Ecto neural progenitor cell (in vitro differentiated cells): ENCODE measurements at regions not wholly inside any gene's neighbourhood (a gene's known extent, or its start where the extent isn't known, plus 50 kb on each side); places are given as distances from the start of the nearest gene placed in this dataset.
"Not testable (repeated sequence)": the region's sequence is repeated elsewhere in the genome, so short reads cannot be mapped to it uniquely, and the experiment has no call there.

Source experiments
- DNase-seq: peaks from one replicate; pipeline ENCODE4 v3.0.0-alpha.2; 2018; ENCODE audit warnings: low spot score

DNA sequence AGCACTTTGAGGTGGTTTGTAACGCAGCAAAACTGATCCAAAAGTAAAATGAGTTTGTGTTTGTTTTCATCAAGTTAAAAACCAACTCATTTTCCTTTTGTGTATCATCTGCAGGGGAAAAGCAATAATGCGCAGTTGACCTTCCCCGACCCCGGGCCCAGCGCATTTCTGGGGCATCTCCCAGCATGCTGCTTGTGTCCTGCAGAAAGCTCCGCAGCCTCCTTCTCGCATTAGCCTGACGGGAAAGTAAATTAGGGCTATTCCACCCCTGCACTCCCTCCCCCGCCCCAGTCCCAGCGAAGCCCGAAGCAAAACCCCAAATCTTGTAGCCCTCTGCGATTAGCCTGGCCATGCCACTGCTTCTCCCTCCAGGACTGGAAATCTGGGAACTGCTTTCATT is 82.0 kb upstream of the PPM1B start:
- peak; percentile 47 for DNase-seq

DNA sequence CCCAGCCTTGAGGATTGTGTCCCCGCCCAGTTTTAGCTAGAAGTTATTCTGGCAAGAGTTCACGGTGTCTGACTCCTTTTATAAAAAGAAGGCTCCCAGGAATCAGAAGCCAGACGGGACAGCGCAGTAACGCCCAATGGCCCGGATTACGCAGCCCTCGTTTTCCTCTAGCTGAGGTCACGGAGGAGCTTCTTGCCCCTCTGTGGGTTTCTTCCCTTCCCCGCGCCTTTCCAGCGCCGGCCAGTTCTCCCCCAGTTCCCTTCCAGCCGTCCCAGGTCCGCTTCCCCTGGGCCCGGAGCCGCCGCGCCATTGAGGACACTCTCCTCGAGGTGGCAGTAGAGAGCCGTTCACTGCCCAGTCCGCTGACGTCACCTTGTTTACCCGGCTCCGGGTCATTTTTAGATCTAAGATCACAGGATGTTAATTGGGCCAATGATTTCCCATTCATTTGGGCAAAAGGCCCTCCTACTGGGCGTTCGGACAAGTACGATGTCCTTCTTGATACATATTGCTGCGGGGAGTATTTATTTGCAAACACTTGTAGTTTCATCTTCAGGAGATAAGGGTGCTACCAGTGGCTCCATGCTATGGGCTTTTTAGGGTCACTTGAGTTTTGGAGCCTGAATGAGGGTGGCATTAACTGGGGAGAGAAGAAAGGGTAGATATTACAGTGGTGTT is 81.5 kb upstream of the PPM1B start:
- peak; percentile 91 for DNase-seq

DNA sequence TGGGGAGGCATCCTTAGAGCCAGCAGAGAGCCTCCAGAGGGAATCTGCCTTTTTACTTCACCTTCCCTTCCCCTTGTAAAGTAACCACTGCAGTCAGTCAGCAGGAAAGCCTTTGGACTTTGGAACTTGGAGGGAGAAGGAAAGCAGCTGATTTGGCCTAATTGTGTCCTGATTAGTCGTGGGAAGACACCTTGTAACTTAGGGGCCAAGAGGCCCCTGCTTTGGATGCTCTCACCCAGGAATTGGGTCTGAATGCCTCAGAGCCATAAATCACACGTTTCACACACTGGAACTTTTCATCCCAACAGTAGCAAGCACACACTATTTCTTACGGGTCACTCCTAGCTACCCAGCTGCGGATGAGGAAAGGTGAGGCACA is 81.0 kb upstream of the PPM1B start:
- no peak for DNase-seq

DNA sequence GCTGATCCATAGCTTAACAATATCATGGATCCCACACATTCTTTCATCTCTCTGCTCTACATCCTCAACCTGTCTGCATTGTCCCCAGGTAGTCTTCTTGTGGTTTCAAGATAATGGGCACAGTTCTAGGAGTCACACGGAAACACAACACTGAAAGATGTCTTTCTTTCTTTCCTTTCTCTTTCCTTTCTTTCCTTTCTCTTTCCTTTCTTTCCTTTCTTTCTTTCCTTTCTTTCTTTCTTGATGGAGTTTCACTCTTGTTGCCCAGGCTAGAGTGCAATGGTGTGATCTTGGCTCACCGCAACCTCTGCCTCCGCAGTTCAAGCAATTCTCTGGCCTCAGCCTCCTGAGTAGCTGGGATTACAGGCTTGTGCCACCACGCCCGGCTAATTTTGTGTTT is 76.2 kb upstream of the PPM1B start:
- DNase-seq = not testable (repeated sequence)

DNA sequence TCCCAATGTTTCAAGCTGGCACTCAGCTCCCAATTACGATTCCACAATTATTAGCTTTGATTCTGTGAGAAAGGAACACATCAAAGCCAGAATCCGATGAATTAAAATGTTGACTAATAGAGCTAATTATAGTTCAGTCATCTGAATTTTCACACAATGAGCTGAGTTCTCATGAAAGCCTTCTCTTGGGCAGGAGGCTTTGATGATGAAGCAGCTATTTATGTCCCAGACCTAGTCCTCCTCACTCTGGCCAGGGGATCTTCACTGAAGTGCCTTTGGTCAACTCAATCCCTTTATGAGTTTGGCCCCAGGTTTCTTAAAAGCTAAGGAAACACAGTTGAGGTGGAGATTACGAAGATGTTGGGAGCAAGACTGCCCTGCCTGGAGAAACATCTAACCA is 74.7 kb upstream of the PPM1B start:
- DNase-seq = no peak

DNA sequence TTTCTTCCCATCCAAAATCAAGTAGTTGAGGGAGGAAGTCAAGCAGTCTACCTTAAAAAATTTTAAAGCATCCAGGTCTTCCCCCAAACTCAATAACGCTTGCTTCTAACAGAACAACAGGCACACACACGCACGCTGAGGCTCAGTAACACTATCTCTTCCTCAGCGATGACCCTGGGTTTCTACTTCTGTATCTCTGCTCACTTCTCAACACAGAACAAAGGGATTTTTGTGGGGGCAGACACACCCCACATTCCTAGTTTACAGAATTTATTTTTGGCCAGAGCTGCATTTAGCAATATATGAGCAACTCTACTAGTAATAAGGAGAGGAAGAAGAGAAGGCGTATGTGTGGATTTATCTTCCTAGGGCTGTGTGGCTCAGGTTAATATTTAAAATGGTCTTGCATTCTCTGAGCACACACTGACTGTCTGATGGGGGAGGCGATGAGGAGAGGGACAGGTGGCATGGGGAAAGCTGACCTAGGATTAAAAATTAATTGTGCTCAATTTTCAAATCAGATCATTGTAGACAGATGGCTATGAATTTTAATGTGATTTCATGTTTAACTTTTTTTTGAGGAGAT is 71.3 kb upstream of the PPM1B start:
- no peak for DNase-seq

DNA sequence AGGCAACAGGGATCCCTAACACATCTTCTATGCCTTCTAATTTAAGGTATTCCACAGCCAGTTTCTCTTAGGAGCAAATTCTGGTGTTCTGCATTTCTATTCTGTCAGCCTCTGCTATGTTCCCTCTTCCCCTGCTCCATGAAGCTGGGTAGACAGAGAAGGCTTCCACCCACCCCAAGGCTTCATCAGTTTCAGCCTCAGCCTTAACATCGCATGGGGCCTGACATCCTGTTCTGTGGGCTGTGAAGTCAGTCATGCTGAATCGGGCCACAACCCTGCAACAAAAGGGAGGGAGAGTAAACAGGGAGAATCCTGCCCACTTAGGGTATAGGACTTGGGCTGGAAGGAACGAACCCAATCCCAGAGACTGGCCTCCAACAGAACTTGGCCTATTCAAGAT is 70.6 kb upstream of the PPM1B start:
- DNase-seq = no peak

DNA sequence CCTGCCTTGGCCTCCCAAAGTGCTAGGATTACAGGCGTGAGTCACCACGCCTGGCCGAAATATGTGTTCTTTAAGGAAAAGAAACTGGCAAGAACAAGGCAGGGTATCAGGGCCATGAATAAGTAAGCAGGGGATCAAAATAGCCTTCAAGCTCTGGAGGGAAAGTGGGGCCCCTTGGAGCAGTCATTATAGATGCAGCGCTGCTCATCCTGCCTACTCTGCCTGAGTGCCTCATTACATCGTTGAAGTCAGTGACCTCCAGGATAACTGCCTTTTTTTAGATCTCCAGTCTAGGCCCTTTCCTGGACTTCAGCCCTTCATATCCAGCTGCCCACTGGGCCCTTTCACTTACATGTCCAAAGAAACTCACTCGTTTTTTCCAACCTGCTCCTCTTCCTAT is 69.8 kb upstream of the PPM1B start:
- DNase-seq = no peak

DNA sequence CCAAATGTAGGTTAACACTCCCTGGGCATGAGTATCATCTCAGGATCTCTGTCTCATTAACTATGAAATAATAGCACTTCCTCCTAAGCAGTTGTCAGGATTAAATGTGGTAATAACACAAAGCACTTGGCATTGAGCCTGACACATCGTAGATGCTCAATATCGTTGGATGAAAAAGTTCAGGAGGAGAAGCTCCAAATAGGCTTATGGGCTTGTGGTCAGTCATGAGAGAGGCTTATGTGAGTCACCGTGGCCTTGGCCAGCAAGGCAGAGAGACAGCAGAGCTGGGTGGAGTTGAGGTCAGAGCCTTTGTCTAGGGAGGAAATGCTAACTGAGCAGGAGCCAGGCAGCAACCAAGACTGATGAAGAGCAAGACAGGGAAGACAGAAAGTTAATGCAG is 68.3 kb upstream of the PPM1B start:
- no peak for DNase-seq

DNA sequence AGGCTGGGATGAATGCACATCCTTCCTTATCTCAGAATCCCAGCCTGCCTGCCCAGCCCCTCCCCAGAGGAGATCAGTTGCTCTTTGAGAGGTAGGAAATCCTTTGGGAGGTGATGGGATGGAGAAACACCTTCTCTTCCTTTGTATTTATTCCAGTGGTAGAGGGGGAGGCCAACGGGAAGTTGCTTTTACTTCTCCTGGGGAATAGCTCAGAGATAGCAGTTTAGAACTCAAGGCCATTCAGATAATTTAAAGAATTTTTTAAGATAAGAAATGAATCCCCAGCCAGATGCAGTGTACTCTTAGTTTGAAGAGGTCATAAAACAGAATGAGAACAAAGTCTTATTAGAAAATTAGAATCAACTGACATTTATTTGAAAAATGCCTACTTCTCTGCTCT is 67.4 kb upstream of the PPM1B start:
- no peak for DNase-seq

DNA sequence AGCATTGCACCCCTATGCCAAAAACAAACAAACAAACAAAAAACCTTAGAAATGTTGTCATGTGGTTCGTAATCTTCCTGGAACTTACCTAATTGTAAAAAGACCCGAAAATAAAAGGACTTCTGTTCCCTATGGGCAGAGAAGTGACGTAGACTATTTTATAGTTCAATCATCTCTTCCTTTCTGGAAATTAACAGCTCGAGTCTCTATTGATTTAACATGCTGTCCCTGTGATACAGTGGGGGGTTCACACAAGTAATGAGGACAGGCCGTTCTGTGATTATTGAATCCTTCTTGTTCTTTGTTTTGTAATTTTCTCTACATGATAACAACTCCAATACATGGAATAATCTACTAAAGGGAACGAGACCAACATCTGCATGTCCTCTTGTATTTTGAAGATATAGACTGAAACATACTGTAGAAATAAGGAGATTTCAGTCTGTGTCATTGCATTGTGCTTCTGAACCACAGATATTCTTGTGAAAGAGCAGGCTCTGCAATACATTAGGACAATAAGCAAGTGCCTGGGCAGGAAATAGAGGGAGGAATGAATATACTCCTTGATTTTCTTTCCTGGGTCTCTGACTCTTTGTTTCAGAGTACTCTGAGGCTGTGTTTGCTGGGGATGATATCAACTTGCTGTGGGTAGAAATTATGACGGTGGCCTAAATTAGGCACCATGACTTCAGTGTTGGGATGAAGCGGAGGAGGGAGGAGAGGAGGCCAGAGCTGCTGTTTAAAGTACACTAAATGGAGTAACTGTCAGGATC is 65.7 kb upstream of the PPM1B start:
- DNase-seq = no peak

DNA sequence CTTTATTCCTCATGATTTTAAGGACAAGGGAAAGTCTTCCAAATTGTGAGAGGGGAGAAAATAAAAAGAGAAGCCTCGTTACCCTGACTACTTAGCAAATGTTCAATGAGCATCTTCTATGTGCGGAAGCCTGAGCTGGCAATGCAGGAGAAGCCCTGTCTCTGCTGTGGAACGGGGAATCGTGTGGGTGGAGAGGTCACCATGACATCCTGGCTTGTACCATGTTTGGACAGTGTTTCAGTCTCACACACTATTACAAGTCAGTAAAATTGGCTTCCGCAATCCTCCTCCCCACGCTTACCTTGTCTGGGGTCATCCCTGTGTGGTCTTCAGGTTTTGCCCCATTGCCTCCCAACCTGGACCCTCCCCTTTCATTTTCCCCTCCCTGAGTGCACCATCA is 65.0 kb upstream of the PPM1B start:
- DNase-seq = no peak

DNA sequence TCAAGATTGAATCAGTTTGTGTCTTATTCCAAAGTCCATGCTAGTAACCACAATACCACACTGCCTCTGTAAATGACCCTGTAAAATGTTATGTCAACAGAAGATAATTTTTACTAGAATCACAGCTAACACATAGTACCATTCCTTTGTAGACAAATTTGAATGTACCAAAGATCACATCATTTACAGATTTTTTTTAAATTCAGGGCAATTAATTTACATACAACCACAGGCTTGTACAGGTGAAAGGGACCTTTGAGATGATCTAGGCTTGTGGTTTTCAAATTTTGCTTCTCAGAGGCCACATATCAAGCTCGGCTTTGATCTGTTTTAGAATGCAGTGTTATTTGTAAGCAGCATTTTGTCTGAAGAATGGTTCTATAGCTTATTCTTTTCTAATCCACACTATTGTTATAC is 63.8 kb upstream of the PPM1B start:
- DNase-seq = no peak

DNA sequence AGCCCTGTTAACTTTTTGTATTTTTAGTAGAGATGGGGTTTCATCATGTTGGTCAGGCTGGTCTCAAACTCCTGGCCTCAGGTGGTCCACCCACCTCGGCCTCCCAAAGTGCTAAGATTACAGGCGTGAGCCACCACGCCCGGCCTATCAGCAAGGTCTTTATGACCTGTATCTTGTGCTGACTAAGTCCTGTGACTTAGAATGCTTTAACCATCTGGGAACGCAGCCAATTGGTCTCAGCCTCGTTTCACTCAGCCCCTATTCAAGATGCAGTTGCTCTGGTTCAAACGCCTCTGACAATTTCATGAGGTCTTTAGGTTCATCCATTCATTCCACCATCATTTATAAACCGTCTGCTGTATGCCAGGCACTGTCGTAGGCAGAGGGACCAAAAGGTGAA is 62.2 kb upstream of the PPM1B start:
- not testable (repeated sequence) for DNase-seq

DNA sequence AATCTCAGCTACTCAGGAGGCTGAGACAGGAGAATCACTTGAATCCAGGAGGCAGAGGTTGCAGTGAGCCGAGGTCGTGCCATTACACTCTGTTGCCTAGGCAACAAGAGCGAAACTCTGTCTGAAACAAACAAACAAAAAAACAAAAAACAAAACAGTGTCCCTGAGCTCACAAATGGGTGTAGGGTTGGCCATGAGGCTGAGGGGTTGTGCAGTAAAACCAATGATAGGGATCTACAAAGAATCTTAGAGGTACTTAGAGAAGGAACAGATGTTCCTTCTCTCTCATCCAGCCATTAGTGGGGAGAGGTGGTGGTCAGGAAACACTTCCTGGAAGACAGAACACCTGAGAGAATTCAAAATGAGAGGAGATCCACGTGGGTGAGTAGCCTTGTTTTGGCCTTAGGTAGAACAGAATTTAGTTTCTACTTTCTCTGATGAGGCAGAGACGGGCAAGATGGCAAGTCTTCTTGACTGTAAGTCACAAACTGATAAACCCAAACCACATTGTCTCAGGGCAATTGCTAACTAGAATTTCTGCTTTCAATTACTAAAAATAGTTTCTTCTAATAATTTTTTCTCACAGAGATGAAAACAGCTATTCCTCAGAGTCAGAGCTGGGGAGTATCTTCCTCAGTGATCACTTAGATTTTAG is 61.5 kb upstream of the PPM1B start:
- no peak for DNase-seq

DNA sequence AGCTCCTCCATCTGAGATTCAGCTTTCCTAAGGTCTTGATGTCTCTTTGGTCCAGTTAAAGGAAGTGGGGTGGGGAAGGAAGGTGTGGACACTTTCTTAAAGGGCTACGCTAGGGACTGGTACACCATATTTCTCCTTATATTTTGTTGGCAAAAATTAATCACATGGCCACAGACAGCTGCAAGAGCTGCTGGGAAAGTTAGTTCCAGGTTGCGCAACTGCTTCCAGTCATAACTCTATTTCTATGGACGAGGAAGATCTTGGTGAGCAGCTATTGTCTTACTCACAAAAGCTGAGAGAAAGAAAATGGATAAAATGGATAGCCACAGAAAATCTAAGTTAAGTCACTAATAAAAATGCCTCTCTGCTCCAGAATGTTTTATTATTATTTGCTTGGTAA is 60.7 kb upstream of the PPM1B start:
- no peak for DNase-seq

DNA sequence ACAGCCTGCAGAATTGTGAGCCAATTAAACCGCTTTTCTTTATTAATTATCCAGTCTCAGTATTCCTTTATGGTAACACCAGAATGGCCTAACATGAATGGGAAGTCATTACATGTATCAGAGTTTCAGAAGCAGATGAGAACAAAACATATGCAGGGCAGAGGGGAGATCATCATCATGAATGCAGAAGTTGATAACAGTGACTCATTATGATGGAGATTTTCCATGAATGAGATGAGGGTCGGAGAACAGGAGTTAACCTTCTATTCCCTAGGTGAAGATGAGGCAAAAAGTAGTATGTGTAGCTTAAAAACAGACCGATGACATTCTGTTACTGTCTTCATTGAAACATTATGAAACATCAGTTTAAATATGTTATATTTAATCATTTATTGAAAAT is 59.5 kb upstream of the PPM1B start:
- DNase-seq = no peak

DNA sequence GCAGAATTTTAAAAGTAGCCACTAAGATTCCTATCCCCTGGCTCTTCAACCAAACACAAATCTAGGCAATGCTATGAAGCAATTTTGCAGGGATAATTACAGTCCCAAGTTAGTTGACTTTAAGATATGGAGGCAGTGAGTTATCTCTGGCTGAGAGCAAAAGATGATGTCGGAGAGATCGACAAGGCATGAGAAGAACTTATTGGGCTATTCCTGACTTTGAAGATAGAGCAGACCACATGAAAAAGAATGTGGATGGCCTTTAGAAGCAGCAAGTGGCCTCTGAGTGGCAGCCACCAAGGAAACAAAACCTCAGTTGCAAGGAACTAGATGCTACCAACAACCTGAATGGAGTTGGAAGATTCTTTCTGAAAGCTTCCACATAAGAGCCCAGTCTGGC is 58.2 kb upstream of the PPM1B start:
- DNase-seq = no peak

DNA sequence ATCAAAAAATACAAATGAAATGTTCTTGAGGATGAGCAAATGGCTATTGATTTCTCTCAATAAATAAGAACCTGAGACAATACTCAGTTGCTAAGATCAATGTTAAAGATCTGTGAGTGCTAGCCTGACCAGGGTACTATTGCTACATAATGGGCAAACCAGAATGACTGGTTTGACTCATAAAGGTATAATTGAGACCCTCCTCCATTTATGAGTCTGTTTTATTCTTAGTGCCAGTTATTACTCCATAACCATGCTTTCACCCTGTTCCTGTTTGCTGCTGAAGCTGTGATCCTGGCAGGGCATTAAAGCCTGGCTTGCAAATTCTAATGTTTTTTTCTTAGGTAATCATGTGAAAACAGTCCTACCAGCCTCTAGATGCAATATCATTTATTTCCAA is 56.6 kb upstream of the PPM1B start:
- DNase-seq = no peak

DNA sequence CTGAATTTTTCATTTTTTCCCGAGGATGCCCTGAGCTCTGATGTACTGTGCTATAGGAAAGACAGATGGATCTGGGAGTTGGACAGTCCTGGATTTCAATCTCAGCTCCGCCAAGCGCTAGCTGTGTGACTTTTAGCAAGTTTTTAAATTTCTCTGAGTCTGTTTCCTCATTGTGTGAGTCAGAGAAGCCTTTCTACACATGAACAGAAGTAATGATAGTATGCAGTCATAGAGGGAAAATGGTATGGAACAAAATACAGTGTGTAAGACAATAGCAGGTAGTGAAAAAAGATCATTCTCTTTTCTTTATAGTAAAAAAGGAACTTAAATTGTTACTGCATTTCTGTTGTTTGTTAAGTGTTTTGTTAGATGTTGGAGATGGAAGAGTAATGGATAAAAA is 52.4 kb upstream of the PPM1B start:
- DNase-seq = no peak

DNA sequence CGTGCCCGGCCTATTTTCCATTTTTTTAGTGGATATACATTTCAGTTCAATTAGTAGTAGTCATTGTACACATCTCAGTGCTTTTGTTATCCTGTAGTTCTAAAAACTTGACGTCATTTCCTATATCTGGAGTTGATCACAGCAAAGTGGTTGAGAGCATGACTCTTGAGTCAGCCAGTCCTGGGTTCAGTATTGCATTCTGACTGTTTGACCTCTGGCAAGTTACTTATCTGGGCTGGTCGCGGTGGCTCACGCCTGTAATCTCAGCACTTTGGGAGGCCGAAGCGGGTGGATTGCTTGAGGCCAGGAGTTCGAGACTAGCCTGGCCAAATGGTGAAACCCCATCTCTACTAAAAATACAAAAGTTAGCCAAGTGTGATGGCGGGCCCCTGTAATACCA is 50.4 kb upstream of the PPM1B start:
- no peak for DNase-seq
